Ectodermal cell (in vitro differentiated cells): ENCODE measurements at regions not wholly inside any gene's neighbourhood (a gene's known extent, or its start where the extent isn't known, plus 50 kb on each side); places are given as distances from the start of the nearest gene placed in this dataset.

Experiments used
- H3K27ac ChIP-seq: 2 replicates; pipeline ENCODE4 v1.7.0; 2013; ENCODE audit warnings: mild to moderate bottlenecking, low read depth, low read length; ENCODE audit not compliant: insufficient read depth, poor library complexity, severe bottlenecking
- H3K27me3 ChIP-seq: 2 replicates; pipeline ENCODE4 v1.7.0; 2013; ENCODE audit warnings: mild to moderate bottlenecking, low read length; ENCODE audit not compliant: insufficient read depth, control insufficient read depth, poor library complexity, severe bottlenecking
- H3K36me3 ChIP-seq: one replicate; pipeline ENCODE4 v1.7.0; 2013; ENCODE audit warnings: low read length; ENCODE audit not compliant: control insufficient read depth, insufficient read depth
- H3K4me1 ChIP-seq: one replicate; pipeline ENCODE4 v1.7.0; 2013; ENCODE audit warnings: low read length; ENCODE audit not compliant: control insufficient read depth, insufficient read depth
- H3K4me3 ChIP-seq: 2 replicates; pipeline ENCODE4 v1.7.0; 2013; ENCODE audit warnings: low read depth, low read length, control low read depth; ENCODE audit not compliant: insufficient read depth
- H3K9me3 ChIP-seq: 2 replicates; pipeline ENCODE4 v1.7.0; 2013; ENCODE audit warnings: mild to moderate bottlenecking, low read length, moderate library complexity; ENCODE audit not compliant: control insufficient read depth
- WGBS, 2 experiments: methylation state at CpG; one replicate each; pipeline ENCODE4 v1.1.7; 2013; ENCODE audit warnings: missing lambda C conversion rate in 2 of 2; 5-methylcytosine and 5-hydroxymethylcytosine counted together

GRCh38 chr15:94040541-94041248 lies 190.7 kb upstream of the MCTP2 start:
- Histone ChIP-seq H3K36me3 (no peaks in the 10 kb centered on the region), H3K27me3 (no peaks in the 10 kb centered on the region), H3K4me3 (no peak overlapping the region), H3K27ac (no peak overlapping the region), H3K9me3 (no peaks in the 10 kb centered on the region), H3K4me1 (no peaks in the 10 kb centered on the region)
- WGBS, 2 experiments = 81 to 92% methylated on average over 2 of the region's 2 CpGs

GRCh38 chr15:94036156-94036555 lies 195.2 kb upstream of the MCTP2 start:
- Histone ChIP-seq H3K9me3 (no peaks in the 10 kb centered on the region), H3K27me3 (no peaks in the 10 kb centered on the region), H3K4me1 (no peaks in the 10 kb centered on the region), H3K27ac (no peak overlapping the region), H3K36me3 (no peaks in the 10 kb centered on the region), H3K4me3 (no peak overlapping the region)
- 88 to 90% methylated on average over 2 of the region's 2 CpGs for WGBS, 2 experiments

GRCh38 chr15:94033683-94034020 lies 197.7 kb upstream of the MCTP2 start:
- 92 to 93% methylated on average over 17 of the region's 17 CpGs for WGBS, 2 experiments
- Histone ChIP-seq H3K36me3 (no peaks in the 10 kb centered on the region), H3K9me3 (no peaks in the 10 kb centered on the region), H3K27me3 (no peaks in the 10 kb centered on the region), H3K27ac (no peak overlapping the region), H3K4me3 (no peak overlapping the region), H3K4me1 (peaks cover 4% of the 10 kb centered on the region)

- H3K27me3 ChIP-seq = no peaks in the 10 kb centered on the region
- H3K27ac ChIP-seq = no peak overlapping the region
- H3K4me3 ChIP-seq = no peak overlapping the region
- 81 to 93% methylated on average over 7 to 8 of the region's 8 CpGs for WGBS, 2 experiments
- H3K36me3 ChIP-seq = no peaks in the 10 kb centered on the region
- H3K4me1 ChIP-seq = peaks cover 4% of the 10 kb centered on the region
- no peaks in the 10 kb centered on the region for H3K9me3 ChIP-seq
These were observed 198.2 kb upstream of the MCTP2 start for GRCh38 chr15:94033014-94033682.

GRCh38 chr15:94032571-94032970 lies 198.8 kb upstream of the MCTP2 start:
- no peaks in the 10 kb centered on the region for H3K27me3 ChIP-seq
- no peaks in the 10 kb centered on the region for H3K36me3 ChIP-seq
- H3K4me1 ChIP-seq = peaks cover 4% of the 10 kb centered on the region
- no peaks in the 10 kb centered on the region for H3K9me3 ChIP-seq
- 89 to 92% methylated on average over 7 of the region's 7 CpGs for whole genome bisulfite sequencing, 2 experiments
- H3K4me3 ChIP-seq = no peak overlapping the region
- no peak overlapping the region for H3K27ac ChIP-seq

GRCh38 chr15:94031072-94031471 lies 200.3 kb upstream of the MCTP2 start:
- Histone ChIP-seq H3K9me3 (no peaks in the 10 kb centered on the region), H3K27me3 (no peaks in the 10 kb centered on the region), H3K27ac (no peak overlapping the region), H3K36me3 (no peaks in the 10 kb centered on the region), H3K4me1 (peaks cover 4% of the 10 kb centered on the region), H3K4me3 (no peak overlapping the region)
- 100% methylated on average over 1 of the region's 1 CpG for WGBS, 2 experiments

GRCh38 chr15:94029495-94029894 lies 201.9 kb upstream of the MCTP2 start:
- H3K9me3 ChIP-seq = no peaks in the 10 kb centered on the region
- H3K4me3 ChIP-seq = no peak overlapping the region
- WGBS, 2 experiments = 86% methylated on average over 1 of the region's 1 CpG
- no peak overlapping the region for H3K27ac ChIP-seq
- H3K27me3 ChIP-seq = no peaks in the 10 kb centered on the region
- peaks cover 4% of the 10 kb centered on the region for H3K4me1 ChIP-seq
- H3K36me3 ChIP-seq = no peaks in the 10 kb centered on the region

- peaks cover 4% of the 10 kb centered on the region for H3K4me1 ChIP-seq
- no peak overlapping the region for H3K4me3 ChIP-seq
- no peaks in the 10 kb centered on the region for H3K27me3 ChIP-seq
- H3K9me3 ChIP-seq = no peaks in the 10 kb centered on the region
- H3K27ac ChIP-seq = no peak overlapping the region
- whole genome bisulfite sequencing, 2 experiments = 92 to 93% methylated on average over 6 of the region's 6 CpGs
- H3K36me3 ChIP-seq = no peaks in the 10 kb centered on the region
These were observed 202.6 kb upstream of the MCTP2 start for GRCh38 chr15:94028809-94029208.

GRCh38 chr15:94028121-94028520 lies 203.2 kb upstream of the MCTP2 start:
- 91 to 95% methylated on average over 3 of the region's 3 CpGs for WGBS, 2 experiments
- H3K9me3 ChIP-seq = no peaks in the 10 kb centered on the region
- H3K27ac ChIP-seq = no peak overlapping the region
- H3K27me3 ChIP-seq = no peaks in the 10 kb centered on the region
- H3K4me3 ChIP-seq = no peak overlapping the region
- no peaks in the 10 kb centered on the region for H3K36me3 ChIP-seq
- peaks cover 4% of the 10 kb centered on the region for H3K4me1 ChIP-seq

- no peak overlapping the region for H3K4me3 ChIP-seq
- peaks cover 4% of the 10 kb centered on the region for H3K4me1 ChIP-seq
- 70 to 83% methylated on average over 1 of the region's 1 CpG for WGBS, 2 experiments
- no peaks in the 10 kb centered on the region for H3K27me3 ChIP-seq
- H3K9me3 ChIP-seq = no peaks in the 10 kb centered on the region
- H3K36me3 ChIP-seq = no peaks in the 10 kb centered on the region
- no peak overlapping the region for H3K27ac ChIP-seq
These were observed 203.8 kb upstream of the MCTP2 start for GRCh38 chr15:94027581-94027980.
